Stimulated activated naive CD8-positive, alpha-beta T cell treated with anti-CD3 and anti-CD28 coated beads, Interleukin-15, Interleukin-2, amounts not matched to agents 100 ng/mL and 50 ng/mL, for 24 hours (primary cell): ENCODE measurements at regions not wholly inside any gene's neighbourhood (a gene's known extent, or its start where the extent isn't known, plus 50 kb on each side); places are given as distances from the start of the nearest gene placed in this dataset.

ENCODE experiments used
- H3K27ac Mint-ChIP-seq: one replicate; pipeline ENCODE4 v1.8.0; 2021; ENCODE audit warnings: mild to moderate bottlenecking, mixed read lengths
- H3K27me3 Mint-ChIP-seq: one replicate; pipeline ENCODE4 v1.8.0; 2021; ENCODE audit warnings: mixed read lengths
- H3K36me3 Mint-ChIP-seq: one replicate; pipeline ENCODE4 v1.8.0; 2021; ENCODE audit warnings: low read depth, mixed read lengths
- H3K4me1 Mint-ChIP-seq: one replicate; pipeline ENCODE4 v1.8.0; 2021; ENCODE audit warnings: low read depth, mixed read lengths
- H3K4me3 Mint-ChIP-seq: one replicate; pipeline ENCODE4 v1.8.0; 2021; ENCODE audit warnings: mild to moderate bottlenecking, mixed read lengths
- H3K9me3 Mint-ChIP-seq: one replicate; pipeline ENCODE4 v1.8.0; 2021; ENCODE audit warnings: mixed read lengths

DNA sequence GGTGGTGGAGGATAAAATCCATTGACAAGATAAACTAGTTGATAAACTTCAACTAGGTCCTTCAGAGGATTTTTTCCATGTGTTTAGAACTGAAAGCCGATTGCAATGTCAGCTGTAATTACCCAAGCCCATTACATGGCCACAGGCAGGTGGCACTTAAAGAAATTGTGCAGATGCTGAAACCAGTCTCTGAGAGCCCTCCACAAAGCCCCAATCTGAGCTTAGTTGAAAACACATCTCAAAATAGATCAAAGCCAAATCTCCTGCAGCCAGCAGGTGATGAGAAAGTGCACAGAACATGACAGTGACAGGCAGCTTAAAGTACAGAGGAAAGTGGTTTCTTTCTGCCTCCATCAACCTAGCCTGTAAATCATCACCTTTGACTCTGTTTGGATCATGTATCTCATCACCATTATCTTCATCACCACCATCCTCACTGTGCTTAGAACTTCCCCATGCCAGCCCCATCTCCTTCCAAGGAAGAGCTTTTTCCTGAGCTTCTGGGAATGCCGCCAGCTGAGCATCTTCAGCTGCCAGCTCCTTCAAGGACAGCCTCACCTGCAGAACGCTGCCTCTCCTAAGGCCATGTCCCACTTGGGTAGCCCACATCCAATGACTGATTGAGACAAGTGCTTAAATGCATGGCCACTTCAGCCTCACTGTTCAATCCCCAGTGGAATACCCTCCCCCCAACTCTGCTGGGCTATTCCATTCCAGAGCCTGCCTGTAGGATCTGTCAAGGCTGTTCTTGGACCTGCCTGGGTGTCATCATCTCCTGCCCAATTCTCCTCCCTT is 219.5 kb upstream of the TMEM132C start:
- Mint-ChIP-seq H3K36me3 (no peaks in the 10 kb centered on the region), H3K27ac (no peak overlapping the region), H3K4me1 (no peaks in the 10 kb centered on the region), H3K4me3 (no peak overlapping the region), H3K9me3 (peaks cover 10% of the 10 kb centered on the region), H3K27me3 (no peaks in the 10 kb centered on the region)

DNA sequence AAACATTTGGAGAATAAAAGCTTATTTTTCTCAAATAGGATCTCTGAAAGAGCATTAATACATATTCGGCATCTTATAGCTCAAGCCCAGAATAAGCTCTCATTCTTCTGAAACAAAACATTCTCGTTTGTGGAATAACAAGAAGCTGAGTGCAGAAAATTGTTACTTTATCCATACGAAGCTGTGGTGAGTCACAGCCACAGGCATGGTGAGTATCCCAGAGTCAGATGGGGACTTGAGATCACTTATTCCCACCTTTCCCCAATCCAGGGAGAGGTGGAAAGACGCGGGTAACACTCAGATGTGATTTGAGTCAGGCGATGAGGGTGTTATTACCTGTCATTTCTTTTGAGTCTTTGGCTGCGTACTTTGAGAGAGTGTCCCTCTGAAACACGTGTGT is 214.6 kb upstream of the TMEM132C start:
- Mint-ChIP-seq H3K4me3 (no peak overlapping the region), H3K27me3 (no peaks in the 10 kb centered on the region), H3K9me3 (peaks cover 4% of the 10 kb centered on the region), H3K36me3 (no peaks in the 10 kb centered on the region), H3K4me1 (no peaks in the 10 kb centered on the region), H3K27ac (no peak overlapping the region)

DNA sequence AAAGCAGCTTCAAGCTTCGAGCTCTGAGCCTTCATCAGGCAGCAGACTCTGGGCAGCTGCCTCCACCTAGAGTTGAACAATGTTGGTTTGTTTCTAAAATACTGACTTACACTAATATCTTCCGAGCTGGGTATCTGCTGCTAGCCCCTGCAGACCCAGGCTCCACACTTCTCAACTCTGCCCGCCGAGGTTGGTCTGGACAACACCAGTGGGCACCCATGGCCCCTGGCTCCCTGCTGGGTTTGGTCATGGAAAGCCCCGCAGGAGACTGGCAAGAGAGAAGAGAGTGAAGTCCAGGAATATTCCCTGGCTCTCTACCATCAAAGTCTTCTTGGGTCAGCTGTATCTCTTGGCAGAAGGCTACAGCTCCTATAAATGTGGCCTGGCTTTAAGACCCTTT is 214.2 kb upstream of the TMEM132C start:
- Mint-ChIP-seq H3K27me3 (no peaks in the 10 kb centered on the region), H3K36me3 (no peaks in the 10 kb centered on the region), H3K9me3 (peaks cover 4% of the 10 kb centered on the region)

GRCh38 chr12:128055567-128055966 is 211.4 kb upstream of the TMEM132C start:
- no peak overlapping the region for H3K4me3 Mint-ChIP-seq
- H3K4me1 Mint-ChIP-seq = no peaks in the 10 kb centered on the region
- H3K27ac Mint-ChIP-seq = no peak overlapping the region
- H3K36me3 Mint-ChIP-seq = no peaks in the 10 kb centered on the region
- H3K27me3 Mint-ChIP-seq = no peaks in the 10 kb centered on the region
- peaks cover 8% of the 10 kb centered on the region for H3K9me3 Mint-ChIP-seq

More for the DNA sequence above, 214.2 kb upstream of the TMEM132C start:
- Mint-ChIP-seq H3K4me1 (no peaks in the 10 kb centered on the region), H3K4me3 (no peak overlapping the region), H3K27ac (no peak overlapping the region)

- no peak overlapping the region for H3K4me3 Mint-ChIP-seq
- H3K27ac Mint-ChIP-seq = no peak overlapping the region
- no peaks in the 10 kb centered on the region for H3K4me1 Mint-ChIP-seq
- no peaks in the 10 kb centered on the region for H3K27me3 Mint-ChIP-seq
- H3K9me3 Mint-ChIP-seq = peaks cover 8% of the 10 kb centered on the region
- no peaks in the 10 kb centered on the region for H3K36me3 Mint-ChIP-seq
These were observed 210.7 kb upstream of the TMEM132C start for GRCh38 chr12:128056136-128056801.

GRCh38 chr12:128057586-128057985 is 209.4 kb upstream of the TMEM132C start:
- no peaks in the 10 kb centered on the region for H3K27me3 Mint-ChIP-seq
- no peak overlapping the region for H3K4me3 Mint-ChIP-seq
- H3K27ac Mint-ChIP-seq = no peak overlapping the region
- H3K4me1 Mint-ChIP-seq = no peaks in the 10 kb centered on the region
- H3K36me3 Mint-ChIP-seq = no peaks in the 10 kb centered on the region
- peaks cover 8% of the 10 kb centered on the region for H3K9me3 Mint-ChIP-seq

- Mint-ChIP-seq H3K4me3 (no peak overlapping the region), H3K9me3 (peaks cover 8% of the 10 kb centered on the region), H3K4me1 (no peaks in the 10 kb centered on the region), H3K27me3 (no peaks in the 10 kb centered on the region), H3K27ac (no peak overlapping the region), H3K36me3 (no peaks in the 10 kb centered on the region)
These were observed 207.2 kb upstream of the TMEM132C start for GRCh38 chr12:128059621-128060370.

- Mint-ChIP-seq H3K36me3 (no peaks in the 10 kb centered on the region), H3K4me1 (no peaks in the 10 kb centered on the region), H3K27ac (no peak overlapping the region), H3K27me3 (no peaks in the 10 kb centered on the region), H3K4me3 (no peak overlapping the region), H3K9me3 (peaks cover 3% of the 10 kb centered on the region)
These were observed 198.8 kb upstream of the TMEM132C start for GRCh38 chr12:128068211-128068610.

- no peaks in the 10 kb centered on the region for H3K36me3 Mint-ChIP-seq
- peaks cover 6% of the 10 kb centered on the region for H3K9me3 Mint-ChIP-seq
- H3K27ac Mint-ChIP-seq = no peak overlapping the region
- H3K4me1 Mint-ChIP-seq = no peaks in the 10 kb centered on the region
- no peaks in the 10 kb centered on the region for H3K27me3 Mint-ChIP-seq
- no peak overlapping the region for H3K4me3 Mint-ChIP-seq
These were observed 197.5 kb upstream of the TMEM132C start for GRCh38 chr12:128069359-128069997.

DNA sequence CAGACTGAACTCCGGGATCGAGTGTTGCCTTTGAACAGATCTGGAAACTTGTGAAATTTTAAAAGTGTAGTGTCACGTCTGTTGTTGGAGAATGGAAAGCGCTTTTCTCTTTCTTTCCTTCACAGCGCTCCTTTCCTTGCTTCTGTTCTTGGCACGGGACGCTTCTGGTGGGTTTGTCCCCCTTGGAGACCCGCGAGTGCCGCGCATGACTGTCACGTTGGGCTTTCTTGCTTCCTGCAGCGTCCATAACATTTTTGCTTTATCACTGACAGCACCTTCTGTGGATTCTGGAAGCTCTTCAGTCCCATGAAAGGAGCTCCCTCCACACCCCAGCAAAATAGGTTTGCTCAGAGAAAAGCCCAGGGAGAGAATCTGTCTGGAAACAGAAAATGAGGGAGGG is 193.0 kb upstream of the TMEM132C start:
- H3K4me3 Mint-ChIP-seq = no peak overlapping the region
- peaks cover 3% of the 10 kb centered on the region for H3K9me3 Mint-ChIP-seq
- no peaks in the 10 kb centered on the region for H3K36me3 Mint-ChIP-seq
- no peak overlapping the region for H3K27ac Mint-ChIP-seq
- no peaks in the 10 kb centered on the region for H3K4me1 Mint-ChIP-seq
- no peaks in the 10 kb centered on the region for H3K27me3 Mint-ChIP-seq

DNA sequence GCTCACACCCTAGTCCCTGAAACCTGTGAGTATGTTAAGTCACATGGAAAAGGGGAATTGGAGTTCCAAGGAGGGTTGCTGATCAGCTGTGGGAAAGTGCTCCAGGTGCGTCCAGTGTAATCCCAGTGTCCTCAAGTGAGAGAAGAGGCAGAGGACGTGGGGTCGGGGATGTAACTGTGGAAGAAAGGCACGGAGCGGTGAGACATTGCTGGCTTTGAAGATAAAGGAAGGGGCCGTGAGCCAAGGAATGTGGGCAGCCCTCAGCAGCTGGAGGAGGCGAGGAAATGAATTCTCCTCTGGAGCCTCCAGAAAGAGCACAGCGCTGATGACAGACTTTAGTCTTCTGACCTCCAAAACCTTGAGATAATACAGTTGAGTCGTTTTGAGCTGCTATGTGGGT is 191.6 kb upstream of the TMEM132C start:
- no peak overlapping the region for H3K27ac Mint-ChIP-seq
- H3K27me3 Mint-ChIP-seq = no peaks in the 10 kb centered on the region
- H3K4me1 Mint-ChIP-seq = no peaks in the 10 kb centered on the region
- H3K9me3 Mint-ChIP-seq = peaks cover 3% of the 10 kb centered on the region
- H3K36me3 Mint-ChIP-seq = no peaks in the 10 kb centered on the region
- H3K4me3 Mint-ChIP-seq = no peak overlapping the region

DNA sequence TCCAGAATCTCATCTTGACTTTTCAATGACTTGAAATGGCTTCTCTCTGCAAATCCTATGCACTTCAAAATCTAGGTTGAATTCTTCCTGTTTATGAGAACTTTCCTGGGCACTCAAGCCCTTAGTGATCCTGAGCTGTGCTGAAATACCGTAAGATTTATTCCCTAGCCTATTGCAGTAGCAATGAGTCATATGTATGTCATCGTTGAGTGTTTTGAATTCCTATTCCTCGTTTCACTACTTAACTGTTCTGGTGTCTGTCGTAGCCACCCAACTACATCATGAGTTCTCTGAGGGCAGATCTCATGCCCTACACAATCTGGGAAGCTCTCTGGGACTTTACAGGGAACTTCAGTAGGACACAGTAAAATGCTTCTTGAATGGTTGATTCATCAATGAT is 190.8 kb upstream of the TMEM132C start:
- no peaks in the 10 kb centered on the region for H3K36me3 Mint-ChIP-seq
- H3K9me3 Mint-ChIP-seq = peaks cover 3% of the 10 kb centered on the region
- H3K27ac Mint-ChIP-seq = no peak overlapping the region
- H3K4me3 Mint-ChIP-seq = no peak overlapping the region
- no peaks in the 10 kb centered on the region for H3K4me1 Mint-ChIP-seq
- H3K27me3 Mint-ChIP-seq = no peaks in the 10 kb centered on the region

DNA sequence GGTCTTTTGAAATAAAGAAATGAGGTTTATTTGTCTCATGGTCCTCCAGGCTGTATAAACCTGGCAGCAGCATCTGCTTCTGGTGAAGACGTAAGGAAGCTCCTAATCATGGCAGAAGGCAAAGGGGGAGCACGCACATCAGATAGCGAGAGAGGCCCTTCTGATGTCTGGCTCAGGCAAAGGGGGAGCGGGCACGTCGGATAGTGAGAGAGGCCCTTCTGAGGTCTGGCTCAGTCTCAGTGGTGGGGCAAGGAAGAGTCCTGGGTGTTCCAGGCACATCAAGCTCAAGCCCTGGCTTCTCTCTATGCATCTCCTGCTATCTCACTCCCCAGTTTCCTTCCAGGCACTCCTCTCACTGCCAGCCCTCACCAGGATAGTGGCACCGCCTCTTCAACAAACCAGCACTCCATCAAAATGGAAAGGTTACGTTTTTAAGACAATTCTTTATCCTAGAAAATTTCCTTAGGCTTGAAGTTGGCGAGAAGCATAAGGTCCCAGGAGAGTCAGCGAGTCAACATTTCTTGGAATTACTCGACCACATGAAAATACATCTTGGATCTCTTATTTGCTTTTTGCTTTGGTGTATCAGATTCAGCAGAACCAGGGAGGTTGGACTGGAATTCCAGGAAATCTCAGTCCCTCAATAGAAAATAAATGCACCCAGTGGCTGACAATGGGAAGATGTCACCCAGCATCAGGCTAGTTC is 189.6 kb upstream of the TMEM132C start:
- Mint-ChIP-seq H3K36me3 (no peaks in the 10 kb centered on the region), H3K27me3 (no peaks in the 10 kb centered on the region), H3K4me3 (no peak overlapping the region), H3K9me3 (peaks cover 3% of the 10 kb centered on the region), H3K4me1 (no peaks in the 10 kb centered on the region), H3K27ac (no peak overlapping the region)

GRCh38 chr12:128077917-128078298 is 189.1 kb upstream of the TMEM132C start:
- no peaks in the 10 kb centered on the region for H3K27me3 Mint-ChIP-seq
- no peak overlapping the region for H3K27ac Mint-ChIP-seq
- H3K36me3 Mint-ChIP-seq = no peaks in the 10 kb centered on the region
- H3K4me3 Mint-ChIP-seq = no peak overlapping the region
- no peaks in the 10 kb centered on the region for H3K4me1 Mint-ChIP-seq
- H3K9me3 Mint-ChIP-seq = peaks cover 3% of the 10 kb centered on the region
